GM18498 (cell line): ENCODE measurements at regions not wholly inside any gene's neighbourhood (a gene's known extent, or its start where the extent isn't known, plus 50 kb on each side); places are given as distances from the start of the nearest gene placed in this dataset.

Experiments
- ATAC-seq: cut with Tn5 transposase; IDR thresholded peaks from one replicate; pipeline ENCODE4 v1.9.1; 2021; ENCODE audit warnings: mild to moderate bottlenecking, moderate library complexity; ENCODE audit not compliant: unreplicated experiment

DNA sequence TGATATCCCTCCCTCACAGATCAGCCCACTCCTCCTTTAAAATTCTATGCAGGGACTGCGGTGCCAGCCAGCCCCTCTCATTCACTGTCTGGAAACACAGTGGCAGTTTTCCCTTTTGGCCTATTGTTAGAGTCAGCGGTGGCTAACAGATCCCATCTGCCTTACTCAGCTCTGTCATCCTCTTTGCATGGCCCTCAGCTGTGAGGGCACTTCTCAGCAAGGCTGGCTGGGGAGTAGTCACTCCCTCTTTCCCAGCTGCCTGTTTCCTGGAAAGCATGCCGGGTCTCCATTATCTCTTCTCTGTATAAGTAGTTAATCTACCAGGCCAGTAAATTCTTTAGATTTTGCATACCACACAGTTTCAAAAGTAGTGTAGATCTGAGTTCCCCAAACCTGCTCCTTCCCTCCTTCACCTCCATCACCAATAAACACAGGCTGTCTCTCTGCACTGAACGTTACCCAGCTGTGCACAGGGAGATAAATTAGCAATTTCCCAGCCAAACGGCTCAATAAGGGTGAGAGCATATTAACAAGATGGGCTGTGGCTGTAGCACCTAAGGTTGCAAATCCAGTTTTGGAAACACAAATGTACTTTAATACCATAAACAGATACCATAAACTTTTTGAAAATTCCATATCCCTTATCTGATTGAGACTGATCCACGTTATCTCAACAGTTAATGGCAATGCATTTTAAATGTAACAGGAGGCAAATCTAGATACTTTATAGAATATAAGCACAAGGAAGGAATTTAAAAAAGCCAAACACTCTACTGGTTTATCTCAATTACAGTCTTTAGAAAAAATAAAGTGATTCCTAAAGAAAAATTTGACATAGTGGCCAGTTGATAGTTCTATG is 229.3 kb downstream of the ANKRD50 start:
- ATAC-seq = no peak

DNA sequence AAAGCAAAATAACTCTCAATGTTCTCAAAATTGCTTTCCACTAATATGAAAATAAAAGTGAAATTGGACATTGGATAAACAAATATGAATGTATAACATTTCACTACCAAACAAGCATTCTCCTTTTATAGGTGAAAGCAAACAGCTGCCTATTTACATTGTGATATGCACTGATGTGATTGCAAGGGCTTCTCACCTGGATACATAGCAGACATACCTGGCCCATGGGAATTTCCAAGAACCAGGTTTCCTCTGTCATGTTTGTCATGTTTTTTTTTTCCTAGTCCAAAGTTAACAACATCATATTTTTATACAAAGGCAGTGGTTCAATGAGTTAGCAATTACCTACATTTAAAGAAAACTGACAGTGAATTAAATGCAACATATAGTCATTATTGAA is 228.5 kb downstream of the ANKRD50 start:
- no peak for ATAC-seq

DNA sequence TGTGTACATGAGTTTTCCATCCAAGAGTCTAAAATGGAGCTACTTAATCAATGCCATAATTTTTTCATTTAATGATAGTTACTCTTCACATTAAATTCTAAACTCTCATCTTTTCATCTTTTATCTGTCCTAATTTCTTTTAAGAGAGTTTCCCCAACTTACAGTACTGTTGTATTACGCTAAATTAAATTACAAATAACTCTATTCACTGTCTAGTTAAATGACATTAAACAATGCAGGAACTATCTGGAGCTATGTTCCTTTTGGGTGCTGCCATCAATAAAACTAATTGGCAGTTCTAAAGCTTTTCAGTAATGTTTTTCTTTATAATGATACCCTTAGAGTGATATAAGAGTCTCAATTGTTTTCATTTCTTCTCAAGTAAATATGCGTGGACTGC is 227.6 kb downstream of the ANKRD50 start:
- no peak for ATAC-seq

DNA sequence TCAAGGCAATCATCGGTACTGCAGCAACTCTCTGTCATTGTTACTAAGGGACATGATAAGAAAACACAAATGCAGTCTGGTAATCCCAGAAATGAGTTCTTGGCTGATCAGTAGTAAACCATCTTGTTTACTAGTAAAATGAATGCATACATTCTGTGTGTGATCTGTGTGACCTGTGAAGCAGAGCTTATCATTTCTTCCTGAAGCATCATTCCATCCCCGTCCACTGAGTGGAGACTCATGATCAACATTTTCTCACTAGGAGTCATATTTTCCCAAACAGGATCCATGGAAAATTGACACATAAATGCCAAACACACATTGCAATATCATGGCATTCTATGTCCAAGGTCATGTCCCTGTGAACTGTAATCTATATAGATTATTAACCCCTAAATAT is 226.1 kb downstream of the ANKRD50 start:
- no peak for ATAC-seq

DNA sequence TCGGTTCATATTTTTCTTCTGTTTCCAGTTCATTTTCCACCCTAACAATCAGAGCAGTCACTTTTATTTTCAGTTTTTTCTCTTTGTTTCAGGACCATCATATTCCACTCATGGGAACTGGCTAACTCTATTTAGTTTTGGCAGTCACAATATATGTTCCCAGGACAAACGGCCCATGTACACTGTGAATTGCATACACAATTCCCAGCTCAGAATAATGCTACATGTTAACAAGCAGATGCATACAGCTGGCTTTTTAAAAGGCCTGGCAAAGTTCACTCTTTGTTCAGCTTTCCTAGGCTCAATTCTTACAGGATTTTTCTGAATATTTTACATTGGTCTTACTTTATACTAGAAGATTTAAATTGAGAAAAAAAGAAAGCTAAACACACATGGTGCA is 224.9 kb downstream of the ANKRD50 start:
- ATAC-seq = no peak

DNA sequence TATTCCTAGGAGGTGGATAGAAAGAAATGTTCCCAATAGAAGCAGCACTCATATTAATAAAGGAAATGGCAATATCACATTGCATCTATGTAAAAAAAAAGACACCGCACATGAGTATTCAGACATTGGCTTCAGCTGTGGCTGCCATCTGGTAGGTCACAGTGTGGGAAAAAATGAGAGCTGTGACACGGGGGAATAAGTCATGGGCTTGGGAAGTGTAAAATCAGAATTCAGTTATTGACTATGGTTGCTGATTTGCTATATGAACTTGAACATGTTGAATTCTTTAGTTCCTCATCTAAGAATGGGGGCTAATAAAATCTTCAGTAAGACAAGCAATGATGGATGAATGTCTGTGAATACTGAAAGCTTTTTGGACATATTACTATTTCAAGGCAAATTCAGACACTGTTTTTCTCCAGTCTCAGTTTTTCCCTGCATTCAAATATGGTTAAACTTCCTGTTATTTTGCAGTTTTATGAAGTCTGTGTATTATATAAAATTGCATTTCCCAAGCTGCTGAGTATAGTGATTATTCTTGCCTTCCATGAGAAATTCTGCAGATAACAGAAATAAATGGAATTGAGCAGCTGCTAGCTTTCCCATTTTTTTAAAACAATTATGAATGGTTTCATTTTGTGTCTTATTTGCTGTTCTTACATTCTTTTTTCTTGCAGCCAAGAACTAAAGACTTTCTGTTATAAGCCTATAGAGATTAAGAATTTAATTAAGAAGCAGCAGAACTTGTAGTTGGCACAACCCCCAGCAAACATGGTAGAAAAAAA is 221.0 kb downstream of the ANKRD50 start:
- ATAC-seq = no peak

DNA sequence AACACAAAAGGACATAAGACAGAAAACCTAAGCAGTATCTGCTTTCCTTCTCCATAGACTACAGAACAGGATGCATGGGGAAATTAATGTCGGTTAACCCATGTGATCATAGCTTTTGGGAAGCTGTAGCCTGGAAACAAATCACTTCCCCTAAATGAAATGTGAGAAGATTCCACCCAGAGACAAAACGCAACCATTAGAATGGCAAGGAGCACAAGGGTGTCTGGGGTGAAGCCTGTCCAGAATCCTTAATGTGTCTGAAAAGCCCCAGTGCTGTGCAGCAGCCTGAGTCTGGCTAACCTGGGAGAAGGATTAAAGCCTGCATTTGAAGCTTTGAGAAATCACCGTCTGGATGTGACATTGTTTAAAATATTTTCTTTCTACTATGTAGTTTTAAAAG is 213.3 kb downstream of the ANKRD50 start:
- ATAC-seq = no peak

DNA sequence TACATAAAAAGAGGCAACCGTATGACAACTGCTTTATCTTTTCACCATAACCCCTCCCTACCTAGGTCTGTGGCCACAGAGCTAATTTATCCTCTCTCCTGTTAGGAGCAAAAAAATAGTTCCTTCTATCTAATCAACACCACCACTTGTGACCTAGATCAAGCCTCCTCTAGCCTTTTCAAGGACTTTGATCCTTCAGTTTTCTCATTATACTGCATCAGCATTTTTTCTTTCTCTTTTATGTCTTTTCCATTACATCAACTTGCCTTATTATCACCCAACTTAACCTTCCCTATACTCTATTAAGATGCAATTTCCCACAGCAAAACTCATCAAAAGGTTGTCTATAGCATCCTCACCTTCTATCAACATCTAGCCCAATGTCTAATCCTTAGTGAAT is 211.0 kb downstream of the ANKRD50 start:
- no peak for ATAC-seq

DNA sequence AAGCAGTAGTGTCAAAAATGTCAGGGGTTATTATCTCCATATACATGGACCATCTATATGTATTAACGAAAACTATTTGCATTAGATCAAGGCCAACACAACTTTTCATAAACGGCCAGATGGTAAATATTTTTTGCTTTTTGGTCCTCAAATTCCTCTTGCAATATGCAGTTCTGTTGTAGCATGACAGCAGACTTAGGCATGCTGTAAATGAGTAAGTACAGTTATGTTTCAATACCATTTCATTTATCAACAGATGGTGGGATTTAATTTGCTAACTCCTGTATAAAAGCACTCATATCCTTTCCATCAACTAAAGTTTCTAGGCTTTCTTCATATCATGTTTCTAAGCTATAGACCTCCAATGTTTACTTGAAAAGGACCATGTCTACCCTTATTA is 208.1 kb downstream of the ANKRD50 start:
- ATAC-seq = no peak

DNA sequence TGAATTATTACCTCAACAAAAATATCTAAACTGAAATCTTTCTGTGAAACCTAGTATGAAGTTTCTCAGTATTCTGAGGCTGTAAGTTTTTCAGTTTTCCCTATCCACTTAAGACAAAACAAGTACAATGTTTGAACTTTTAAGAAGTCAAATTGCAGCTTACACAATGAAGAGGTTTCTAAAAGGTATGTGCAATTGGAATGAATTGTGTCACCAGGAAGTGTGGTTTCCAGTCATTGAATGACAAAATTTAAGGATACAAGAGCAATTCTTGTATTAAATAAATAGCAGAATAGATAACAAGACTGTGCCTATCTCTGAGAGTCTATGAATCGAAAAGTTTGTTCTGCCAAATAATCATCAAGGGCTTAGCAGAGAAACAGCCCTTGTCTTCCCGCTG is 207.3 kb downstream of the ANKRD50 start:
- no peak for ATAC-seq

DNA sequence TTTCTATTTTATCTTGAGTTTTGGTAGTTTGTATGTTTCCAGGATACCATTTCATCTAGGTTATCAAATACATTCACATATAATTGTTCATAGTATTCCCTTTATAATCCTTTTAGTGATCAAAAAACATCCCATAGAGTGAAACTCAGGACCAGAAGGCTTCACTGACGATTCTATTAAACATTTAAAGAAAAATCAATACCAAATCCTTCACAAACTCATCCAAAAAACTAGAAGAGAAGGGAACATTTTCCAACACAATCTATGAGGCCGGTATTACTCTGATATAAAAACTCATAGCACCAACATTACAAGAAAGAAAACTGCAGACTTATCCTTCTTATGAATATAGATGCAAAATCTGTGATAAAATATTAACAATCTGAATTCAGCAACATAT is 203.4 kb downstream of the ANKRD50 start:
- no peak for ATAC-seq

DNA sequence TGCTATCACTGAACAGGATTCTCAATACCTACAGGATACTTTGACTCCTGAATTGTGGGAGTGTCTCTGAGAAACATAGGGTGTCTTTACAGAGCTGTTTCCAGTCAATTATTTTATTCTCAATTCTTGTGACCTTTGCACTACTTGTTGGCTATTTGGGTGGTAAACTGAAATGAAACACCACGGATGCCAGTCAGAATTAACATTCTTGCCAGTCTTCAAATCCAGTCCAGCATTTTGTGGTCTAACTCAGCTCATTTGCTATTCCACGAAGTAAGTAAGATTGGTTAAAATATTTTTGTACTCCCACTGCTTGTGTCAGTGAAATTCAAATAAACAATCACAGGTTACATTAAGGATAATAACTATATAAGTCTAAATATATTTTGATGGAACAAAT is 197.9 kb downstream of the ANKRD50 start:
- ATAC-seq = no peak

DNA sequence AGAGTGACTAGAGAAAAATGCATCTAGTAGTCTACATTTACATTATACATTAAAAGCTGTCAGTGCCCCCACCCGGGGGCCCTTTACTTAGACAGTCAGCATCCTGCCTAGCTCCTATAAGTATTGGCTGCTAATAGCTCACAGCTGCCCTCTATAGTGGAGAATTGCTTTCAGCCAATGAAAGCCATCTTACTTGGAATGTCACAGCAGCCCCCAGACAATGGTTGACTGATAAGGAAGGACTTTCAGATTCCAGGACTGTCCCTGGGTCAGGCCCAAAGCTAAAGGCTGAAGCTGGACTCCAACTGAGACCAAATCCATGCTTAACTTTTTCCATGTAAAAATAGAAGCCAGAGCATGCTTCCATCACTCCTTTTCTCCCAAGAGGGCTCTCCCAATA is 196.9 kb downstream of the ANKRD50 start:
- no peak for ATAC-seq

DNA sequence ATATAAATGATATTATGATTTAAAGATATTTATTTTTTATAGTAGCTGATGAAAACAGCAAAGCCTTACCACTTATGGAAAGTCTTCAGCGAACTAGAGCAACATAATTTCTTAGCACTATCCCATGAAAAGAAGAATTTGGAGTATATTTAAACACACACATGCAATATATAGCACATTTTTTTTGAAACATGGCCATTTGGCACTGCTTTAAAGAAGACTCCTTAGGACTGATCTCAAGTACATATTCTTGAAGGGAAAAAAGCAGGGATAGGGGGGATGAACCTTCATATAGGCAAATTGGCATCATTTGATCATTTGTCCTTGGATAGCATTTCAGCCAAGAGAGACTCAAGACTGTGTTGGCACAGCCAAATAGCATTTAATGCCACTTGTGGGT is 193.3 kb downstream of the ANKRD50 start:
- ATAC-seq = no peak

DNA sequence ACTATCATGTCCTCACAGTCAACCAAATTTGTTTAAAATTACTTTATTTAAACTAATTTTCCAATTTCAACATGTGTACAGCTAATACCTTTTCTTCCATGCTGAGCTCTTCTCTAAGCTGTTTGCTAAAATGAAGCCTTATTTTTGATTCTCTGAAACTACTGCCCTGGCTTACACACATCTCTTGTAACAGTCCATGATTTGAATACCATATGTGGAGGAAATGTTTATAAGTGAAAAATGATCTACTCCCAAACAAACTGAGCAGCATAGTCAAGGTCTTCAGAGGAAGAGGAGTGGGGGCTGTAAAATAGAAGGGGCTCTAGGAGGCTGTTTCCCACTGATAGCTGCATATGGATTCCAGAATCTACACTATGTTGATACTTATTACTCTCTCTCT is 188.7 kb downstream of the ANKRD50 start:
- ATAC-seq = no peak

DNA sequence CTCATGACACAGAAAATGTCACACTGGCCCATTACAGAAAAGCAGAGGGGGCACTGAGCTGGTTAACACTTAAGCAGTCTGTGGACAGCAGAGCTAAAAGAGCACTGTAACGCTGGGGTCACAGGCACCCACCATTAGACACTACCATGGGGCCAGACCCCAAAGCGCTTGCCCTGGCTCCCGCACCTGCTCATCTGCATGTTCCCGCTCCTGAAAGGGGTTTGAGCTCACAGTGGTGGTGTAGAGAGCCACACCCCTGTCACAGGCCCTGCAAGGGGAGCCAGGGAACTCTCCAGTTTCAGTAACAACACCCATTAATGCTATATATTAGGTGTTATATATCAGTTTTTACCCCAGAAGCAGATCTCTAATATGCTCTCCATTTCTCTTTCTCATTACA is 187.0 kb downstream of the ANKRD50 start:
- ATAC-seq = no peak

DNA sequence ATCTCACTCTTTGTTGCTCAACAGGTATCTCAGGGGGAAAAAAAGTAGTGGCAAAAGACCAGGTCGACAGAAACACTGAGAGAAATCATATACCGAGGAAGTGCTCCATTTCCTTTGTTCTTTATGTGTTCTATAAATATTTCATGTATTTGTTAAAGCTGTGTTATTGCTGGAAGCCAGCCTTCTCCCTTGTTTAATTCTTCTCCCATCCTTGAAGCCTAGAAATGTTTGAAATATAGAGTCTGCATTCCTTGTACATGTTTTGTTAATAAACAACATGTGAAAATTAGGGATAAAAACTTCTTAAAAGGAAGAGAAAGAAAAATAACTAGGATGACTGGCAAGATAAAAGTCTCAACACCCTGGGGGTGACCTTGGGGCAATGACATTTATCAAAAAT is 186.2 kb downstream of the ANKRD50 start:
- ATAC-seq = no peak

DNA sequence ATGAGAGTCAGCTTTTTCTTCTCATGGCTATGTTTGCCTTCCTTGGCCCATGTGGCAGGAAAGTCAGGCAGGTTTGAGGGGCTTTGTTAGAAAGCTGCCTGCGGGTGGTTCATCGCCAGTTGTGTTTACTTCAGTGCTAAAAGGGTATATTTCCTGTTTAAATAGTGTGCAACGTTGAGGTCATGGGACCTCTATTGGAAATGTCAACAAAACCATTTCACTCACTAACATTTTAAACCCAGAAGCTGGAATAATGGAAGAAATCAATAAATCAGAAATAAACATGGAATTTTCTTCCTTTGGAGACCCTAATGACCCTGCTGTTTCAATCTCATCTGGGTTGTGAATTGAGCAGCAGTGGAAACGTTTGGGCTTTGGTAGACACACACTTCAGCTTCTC is 185.8 kb downstream of the ANKRD50 start:
- no peak for ATAC-seq

DNA sequence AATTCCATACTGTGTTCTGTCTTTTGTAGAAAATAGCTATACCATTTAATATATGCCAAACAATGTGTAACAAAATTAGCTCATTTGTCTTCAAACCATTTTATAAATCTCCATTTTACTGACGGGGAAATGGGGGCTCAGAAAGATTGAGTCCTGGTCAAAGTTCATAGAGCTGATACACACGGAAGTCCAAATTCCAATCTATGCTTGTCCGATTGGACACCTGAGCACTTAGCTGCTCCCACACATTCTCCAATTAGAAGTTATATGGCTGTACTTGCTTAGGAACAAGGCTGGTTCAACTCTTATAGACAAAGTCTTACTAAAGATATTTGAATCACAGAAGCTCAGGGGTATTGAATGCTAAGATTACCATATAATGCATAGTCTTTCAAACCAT is 185.2 kb downstream of the ANKRD50 start:
- ATAC-seq = no peak

DNA sequence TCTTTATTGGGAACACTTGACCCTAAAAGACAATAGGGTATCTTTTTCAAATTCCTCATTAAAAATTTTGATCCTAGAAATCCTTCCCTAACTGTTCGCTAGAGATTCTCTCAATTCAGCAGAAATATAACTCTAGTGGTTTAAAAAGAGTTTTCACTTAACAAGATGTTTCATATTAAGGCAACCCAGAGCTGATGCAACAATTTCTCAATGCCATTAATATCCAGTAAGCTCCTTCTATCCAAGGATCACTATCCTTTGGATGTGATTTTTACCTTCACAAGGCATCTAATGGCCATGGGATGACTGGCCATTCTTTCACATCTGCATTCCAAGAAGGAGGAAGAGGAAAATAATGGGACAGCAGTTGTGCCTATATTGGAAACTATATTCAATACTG is 183.4 kb downstream of the ANKRD50 start:
- no peak for ATAC-seq

DNA sequence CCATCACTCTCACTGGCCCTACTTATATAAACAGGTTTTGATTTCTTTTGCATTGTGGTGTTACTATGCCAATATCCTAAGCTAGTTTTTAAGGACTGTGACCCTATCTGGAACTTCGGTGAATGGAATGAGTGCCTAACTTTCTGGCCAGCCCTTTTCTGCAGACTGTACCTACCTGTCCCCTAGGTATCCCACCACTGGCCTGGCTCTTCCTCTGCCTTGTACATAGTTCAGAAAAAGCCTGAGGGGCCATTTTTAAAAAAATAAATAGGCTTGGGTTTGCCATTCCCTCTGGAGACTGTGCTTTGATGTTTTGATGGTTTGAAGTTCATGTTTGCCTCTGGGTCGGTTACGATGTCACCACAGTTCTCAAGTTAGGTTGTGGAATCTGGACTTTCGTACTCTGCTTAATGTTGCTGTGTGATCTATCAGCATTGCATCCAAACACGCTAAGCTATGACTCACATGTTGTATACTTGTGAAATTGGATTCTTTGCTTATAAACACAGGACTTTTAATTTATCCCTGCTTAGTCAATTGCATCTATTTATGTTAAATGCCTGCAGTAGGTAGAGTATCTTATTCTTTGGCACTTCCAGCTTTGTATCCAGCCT is 182.0 kb downstream of the ANKRD50 start:
- no peak for ATAC-seq

DNA sequence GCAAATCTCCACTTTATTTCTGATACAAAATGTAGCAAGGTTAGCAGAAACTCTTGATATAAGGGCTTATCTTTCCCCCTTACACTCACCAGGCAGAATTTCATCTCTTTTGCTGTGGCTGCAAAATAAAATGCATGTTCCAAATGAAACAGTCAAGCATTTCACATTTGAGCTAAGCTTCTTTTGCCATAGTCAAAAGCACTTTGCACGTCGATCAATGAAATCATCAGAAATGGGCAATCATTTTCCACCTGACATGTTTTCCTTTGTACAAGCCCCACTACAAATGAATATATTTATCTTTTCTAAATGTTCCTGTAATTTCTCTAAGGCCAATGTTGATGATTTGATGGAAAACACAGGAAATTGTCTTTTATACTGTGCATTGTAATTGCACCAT is 178.4 kb downstream of the ANKRD50 start:
- ATAC-seq = no peak
